H7 (cell line): ENCODE measurements at regions not wholly inside any gene's neighbourhood (a gene's known extent, or its start where the extent isn't known, plus 50 kb on each side); places are given as distances from the start of the nearest gene placed in this dataset.

Experiments used
- DNase-seq: peaks from one replicate; pipeline ENCODE4 v3.0.0; 2012
- H3K27me3 ChIP-seq: 2 replicates; pipeline ENCODE4 v1.6.0; 2011; ENCODE audit warnings: mild to moderate bottlenecking, low read length; ENCODE audit not compliant: control insufficient read depth, insufficient read depth
- H3K36me3 ChIP-seq: replicated peaks from 2 replicates; pipeline ENCODE4 v1.5.1; 2011; ENCODE audit warnings: low read length; ENCODE audit not compliant: control insufficient read depth, insufficient read depth
- H3K4me3 ChIP-seq: 2 replicates; pipeline ENCODE4 v1.5.1; 2011; ENCODE audit warnings: low read depth, mild to moderate bottlenecking, control low read depth, low read length, moderate library complexity; ENCODE audit not compliant: insufficient read depth

DNA sequence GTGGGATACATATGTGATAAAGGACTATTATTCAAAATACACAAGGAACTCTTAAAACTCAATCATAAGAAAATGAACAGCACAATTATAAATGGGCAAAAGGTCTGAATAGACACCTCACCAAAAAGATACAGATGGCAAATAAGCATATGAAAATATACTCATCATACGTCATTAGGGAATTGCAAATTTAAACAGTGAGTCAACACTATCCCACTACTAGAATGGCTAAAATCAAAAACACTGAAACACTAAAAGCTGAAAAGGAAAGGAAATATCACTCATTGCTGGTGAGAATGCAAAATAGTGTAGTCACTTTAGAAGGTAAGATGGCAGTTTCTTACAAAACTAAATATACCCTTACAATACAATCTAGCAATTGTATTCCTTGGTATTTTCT lies 597.0 kb upstream of the PABPC4L start:
- no peak for DNase-seq
- H3K27me3 ChIP-seq, result no peaks in the 10 kb centered on the region
- H3K36me3 ChIP-seq, result no peaks in the 10 kb centered on the region
- no peak overlapping the region for H3K4me3 ChIP-seq

DNA sequence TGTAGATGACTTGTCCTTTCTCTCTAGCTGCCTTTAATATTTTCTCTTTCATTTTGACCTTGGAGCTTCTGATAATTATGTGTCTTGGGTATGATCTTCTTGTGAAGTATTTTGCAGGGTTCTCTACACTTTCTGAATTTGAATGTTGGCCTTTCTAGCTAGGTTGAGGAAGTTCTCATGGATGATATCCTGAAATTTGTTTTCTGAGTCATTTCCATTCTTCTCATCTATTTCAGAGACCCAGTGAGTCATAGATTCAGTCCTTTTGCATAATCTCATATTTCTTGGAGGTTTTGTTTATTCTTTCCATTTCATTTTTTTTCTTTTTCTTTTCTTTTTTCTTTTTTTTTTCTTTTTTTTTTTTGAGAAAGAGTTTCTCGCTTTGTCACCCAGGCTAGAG lies 585.7 kb upstream of the PABPC4L start:
- H3K27me3 ChIP-seq, result no peaks in the 10 kb centered on the region
- DNase-seq, result no peak
- no peaks in the 10 kb centered on the region for H3K36me3 ChIP-seq
- H3K4me3 ChIP-seq, result no peak overlapping the region

GRCh38 chr4:134780244-134780643 lies 578.7 kb upstream of the PABPC4L start:
- no peak for DNase-seq
- Histone ChIP-seq H3K4me3 (no peak overlapping the region), H3K36me3 (no peaks in the 10 kb centered on the region), H3K27me3 (no peaks in the 10 kb centered on the region)

- no peak overlapping the region for H3K4me3 ChIP-seq
- no peaks in the 10 kb centered on the region for H3K36me3 ChIP-seq
- no peaks in the 10 kb centered on the region for H3K27me3 ChIP-seq
- peak; percentile 29 for DNase-seq
Observed at GRCh38 chr4:134777606-134778005, 576.0 kb upstream of the PABPC4L start.

DNA sequence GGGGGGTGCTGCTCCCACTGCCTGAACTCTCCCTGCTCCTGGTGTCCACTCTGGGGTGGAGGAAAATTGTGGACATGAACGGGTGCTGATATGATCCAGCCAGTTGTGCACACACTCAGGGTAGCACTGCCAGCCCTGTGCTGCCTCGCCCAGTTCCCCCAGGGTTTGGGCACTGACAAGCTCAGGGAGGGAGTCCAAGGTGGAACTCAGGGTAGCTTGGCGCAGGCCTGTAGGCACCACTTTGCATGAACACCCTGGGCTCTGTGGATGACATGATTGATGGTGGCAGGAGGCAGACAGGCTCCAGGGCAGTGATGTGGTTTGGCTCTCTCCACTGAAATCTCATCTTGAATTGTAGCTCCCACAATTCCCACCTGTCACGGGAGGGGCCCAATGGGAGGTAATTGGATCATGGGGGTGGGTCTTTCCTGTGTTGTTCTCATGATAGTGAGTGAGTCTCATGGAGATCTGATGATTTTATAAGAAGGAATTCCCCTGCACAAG lies 572.0 kb upstream of the PABPC4L start:
- Histone ChIP-seq H3K36me3 (no peaks in the 10 kb centered on the region), H3K27me3 (no peaks in the 10 kb centered on the region), H3K4me3 (no peak overlapping the region)
- DNase-seq, result no peak

DNA sequence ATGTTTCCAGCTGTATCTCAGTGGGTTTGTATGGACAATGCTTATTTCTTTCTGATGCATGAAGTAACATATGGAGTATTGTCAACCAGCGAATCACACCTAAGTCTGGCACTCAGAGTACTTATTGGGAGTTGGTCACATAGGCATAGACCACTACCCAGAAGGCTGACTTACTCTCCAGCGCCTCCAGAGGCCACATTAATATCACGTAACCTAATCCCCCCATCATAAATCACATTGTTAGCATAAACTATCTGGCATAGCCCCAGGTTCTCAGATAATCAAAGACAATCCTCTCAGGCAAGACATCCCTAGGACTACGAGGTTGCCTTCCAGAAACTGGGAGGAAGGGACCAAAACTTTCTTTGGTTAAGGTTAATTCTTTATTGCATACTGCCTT lies 560.5 kb upstream of the PABPC4L start:
- Histone ChIP-seq H3K4me3 (no peak overlapping the region), H3K36me3 (no peaks in the 10 kb centered on the region), H3K27me3 (no peaks in the 10 kb centered on the region)
- peak; percentile 3 for DNase-seq

GRCh38 chr4:134756421-134756820 lies 554.8 kb upstream of the PABPC4L start:
- DNase-seq, result no peak
- no peaks in the 10 kb centered on the region for H3K36me3 ChIP-seq
- H3K4me3 ChIP-seq, result no peak overlapping the region
- no peaks in the 10 kb centered on the region for H3K27me3 ChIP-seq

DNA sequence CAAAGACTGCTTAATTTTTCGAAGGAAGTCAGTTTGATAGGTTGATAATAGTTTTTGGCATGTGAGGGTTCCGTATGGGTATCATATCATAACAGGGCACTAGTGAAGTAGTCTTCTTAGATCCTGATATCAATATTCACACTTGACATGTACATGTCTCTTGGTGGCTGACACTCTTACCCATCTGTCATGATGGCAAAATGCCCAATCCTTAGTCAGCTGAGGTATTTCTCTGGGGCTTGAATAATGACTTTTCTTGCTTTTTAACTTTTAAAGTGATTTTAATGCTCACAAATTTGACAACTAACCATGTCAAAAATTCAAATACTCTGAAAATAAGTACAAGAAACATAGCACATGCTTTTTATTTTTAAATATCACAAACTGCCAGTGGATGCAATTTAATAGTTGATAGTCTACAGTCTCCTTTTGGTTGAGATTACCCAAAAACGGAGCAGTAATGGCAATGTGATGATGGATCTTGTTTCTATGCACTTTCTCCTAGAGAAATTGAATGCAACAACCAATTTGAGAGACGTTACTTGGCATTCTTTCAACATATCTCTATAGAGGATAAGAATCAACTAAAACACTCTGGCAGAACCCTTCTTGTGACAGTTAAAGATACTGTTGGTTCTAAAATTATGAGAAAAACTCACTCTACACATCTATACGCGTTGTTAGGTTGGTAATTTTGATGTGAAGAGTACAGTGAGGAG lies 552.9 kb upstream of the PABPC4L start:
- no peak for DNase-seq
- H3K27me3 ChIP-seq, result no peaks in the 10 kb centered on the region
- no peaks in the 10 kb centered on the region for H3K36me3 ChIP-seq
- no peak overlapping the region for H3K4me3 ChIP-seq

- no peak overlapping the region for H3K4me3 ChIP-seq
- H3K27me3 ChIP-seq, result no peaks in the 10 kb centered on the region
- no peak for DNase-seq
- H3K36me3 ChIP-seq, result no peaks in the 10 kb centered on the region
Observed at GRCh38 chr4:134753390-134753789, 551.8 kb upstream of the PABPC4L start.

DNA sequence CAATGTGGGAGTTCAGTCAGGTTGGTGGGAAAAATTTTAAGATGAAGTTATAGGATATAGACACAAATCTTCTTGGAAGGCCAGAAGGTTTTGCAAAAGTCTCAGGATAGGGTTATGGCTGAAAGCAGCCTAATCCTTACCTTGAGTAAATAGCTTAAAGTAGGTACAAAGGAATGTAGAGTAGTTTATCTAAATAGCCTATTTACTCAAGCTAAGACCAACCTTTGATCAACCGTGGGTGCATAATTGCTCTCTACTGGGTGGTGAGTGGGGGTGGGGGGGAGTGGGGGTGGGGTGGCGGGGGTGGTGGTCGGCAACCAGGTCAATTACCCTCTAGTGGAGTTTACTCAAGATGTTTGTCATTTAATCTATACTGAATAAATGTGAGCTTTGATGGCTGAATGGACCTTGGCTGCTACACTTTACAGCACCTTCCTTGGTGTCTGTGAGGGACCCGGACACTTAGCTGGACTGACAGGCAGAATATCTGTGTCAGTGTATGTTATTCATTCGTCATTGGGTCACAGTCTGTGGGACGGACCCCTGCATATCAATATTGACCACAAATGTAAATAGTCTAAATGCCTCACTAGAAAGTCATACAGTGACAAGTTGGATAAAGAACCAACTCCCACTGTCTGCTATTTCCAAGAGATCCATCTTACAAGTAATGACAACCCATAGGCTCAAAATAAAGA lies 545.7 kb upstream of the PABPC4L start:
- Histone ChIP-seq H3K36me3 (no peaks in the 10 kb centered on the region), H3K27me3 (no peaks in the 10 kb centered on the region; the same call in 1 of the 2 replicates)
- DNase-seq, result no peak

GRCh38 chr4:134740290-134740689 lies 538.7 kb upstream of the PABPC4L start:
- Histone ChIP-seq H3K27me3 (no peaks in the 10 kb centered on the region), H3K4me3 (no peak overlapping the region), H3K36me3 (no peaks in the 10 kb centered on the region)
- DNase-seq, result no peak

More for the DNA sequence above, 545.7 kb upstream of the PABPC4L start:
- no peak overlapping the region for H3K4me3 ChIP-seq

DNA sequence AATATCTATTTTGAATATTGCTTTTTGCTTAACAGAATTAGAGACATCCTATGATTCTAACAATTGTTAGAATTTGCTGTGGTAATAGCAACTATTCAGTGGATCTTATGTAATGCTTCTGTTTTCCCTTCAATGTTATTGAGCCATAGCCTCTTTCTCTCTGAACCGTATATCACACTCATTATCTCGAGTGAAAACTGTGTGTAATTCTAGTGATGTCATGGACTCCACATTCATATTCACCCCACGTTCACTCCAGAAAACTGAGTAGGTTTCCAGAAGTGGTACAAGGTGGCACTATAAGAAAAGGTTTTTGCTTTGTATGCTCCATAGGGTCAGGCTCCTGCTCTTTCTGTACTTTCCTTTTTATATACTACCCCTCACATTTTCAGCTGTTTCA lies 534.3 kb upstream of the PABPC4L start:
- no peak for DNase-seq
- Histone ChIP-seq H3K27me3 (no peaks in the 10 kb centered on the region), H3K4me3 (no peak overlapping the region), H3K36me3 (no peaks in the 10 kb centered on the region)

- no peak for DNase-seq
- H3K27me3 ChIP-seq, result no peaks in the 10 kb centered on the region
- H3K4me3 ChIP-seq, result no peak overlapping the region
- H3K36me3 ChIP-seq, result no peaks in the 10 kb centered on the region
Observed at GRCh38 chr4:134727696-134728095, 526.1 kb upstream of the PABPC4L start.

- Histone ChIP-seq H3K36me3 (no peaks in the 10 kb centered on the region), H3K27me3 (no peaks in the 10 kb centered on the region), H3K4me3 (no peak overlapping the region)
- DNase-seq, result no peak
Observed at GRCh38 chr4:134722306-134722705, 520.7 kb upstream of the PABPC4L start.

- DNase-seq, result no peak
- Histone ChIP-seq H3K36me3 (no peaks in the 10 kb centered on the region), H3K4me3 (no peak overlapping the region), H3K27me3 (no peaks in the 10 kb centered on the region)
Observed at GRCh38 chr4:134720030-134720429, 518.4 kb upstream of the PABPC4L start.
